Fibroblast of skin of scalp (primary cell): ENCODE measurements at regions not wholly inside any gene's neighbourhood (a gene's known extent, or its start where the extent isn't known, plus 50 kb on each side); places are given as distances from the start of the nearest gene placed in this dataset.
A peak's percentile ranks its signal among the peaks of the same experiment; 100 is the strongest.
"Not testable (repeated sequence)": the region's sequence is repeated elsewhere in the genome, so short reads cannot be mapped to it uniquely, and the experiment has no call there.

Experiments used
- DNase-seq: peaks from one replicate; pipeline ENCODE4 v3.0.0-alpha.2; 2013

- peak; percentile 58 for DNase-seq
Measured at GRCh38 chr9:110125763-110126351, 82.1 kb downstream of the C9orf152 start.

- DNase-seq = no peak
Measured at GRCh38 chr9:110126499-110126941, 81.4 kb downstream of the C9orf152 start.

GRCh38 chr9:110126986-110127864, 80.7 kb downstream of the C9orf152 start:
- peak; percentile 70 for DNase-seq

DNA sequence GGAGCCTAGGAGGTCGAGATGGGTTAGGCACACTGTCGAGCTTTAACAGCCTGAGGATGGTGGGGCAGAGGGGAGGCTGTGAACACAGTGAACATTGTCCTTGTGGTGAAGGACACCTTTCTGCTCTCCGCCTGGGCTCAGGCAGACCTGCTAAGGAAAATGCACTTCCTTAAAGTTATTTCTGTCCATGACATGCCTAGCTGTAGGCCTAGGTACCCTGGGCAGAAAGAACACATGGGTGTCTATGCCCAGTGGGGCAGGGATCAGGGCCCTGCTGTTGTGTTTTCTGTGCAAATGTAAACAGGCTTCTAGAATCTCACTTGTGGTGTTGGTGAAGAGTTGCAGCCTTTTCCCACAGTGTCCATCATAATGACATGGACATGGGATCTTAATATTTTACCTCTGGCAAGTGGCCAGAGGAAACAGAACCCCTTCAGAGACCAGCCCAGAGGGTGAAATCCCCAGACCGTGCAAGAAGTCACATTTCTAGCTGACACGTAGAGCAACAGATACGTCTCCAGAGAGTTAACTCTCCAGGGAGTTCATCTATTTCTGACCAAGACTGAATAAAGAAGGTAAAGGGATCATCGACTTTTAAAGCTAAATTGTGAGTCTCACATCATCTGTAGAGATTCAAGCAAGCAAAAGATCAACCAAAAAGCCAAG, 79.2 kb downstream of the C9orf152 start:
- DNase-seq = no peak

GRCh38 chr9:110129425-110129824, 78.5 kb downstream of the C9orf152 start:
- no peak for DNase-seq

GRCh38 chr9:110130211-110130610, 77.7 kb downstream of the C9orf152 start:
- no peak for DNase-seq

- DNase-seq = no peak
Measured at GRCh38 chr9:110130791-110131416, 77.1 kb downstream of the C9orf152 start.

- DNase-seq = no peak
Measured at GRCh38 chr9:110131499-110131898, 76.5 kb downstream of the C9orf152 start.

- not testable (repeated sequence) for DNase-seq
Measured at GRCh38 chr9:110132531-110132930, 75.4 kb downstream of the C9orf152 start.

DNA sequence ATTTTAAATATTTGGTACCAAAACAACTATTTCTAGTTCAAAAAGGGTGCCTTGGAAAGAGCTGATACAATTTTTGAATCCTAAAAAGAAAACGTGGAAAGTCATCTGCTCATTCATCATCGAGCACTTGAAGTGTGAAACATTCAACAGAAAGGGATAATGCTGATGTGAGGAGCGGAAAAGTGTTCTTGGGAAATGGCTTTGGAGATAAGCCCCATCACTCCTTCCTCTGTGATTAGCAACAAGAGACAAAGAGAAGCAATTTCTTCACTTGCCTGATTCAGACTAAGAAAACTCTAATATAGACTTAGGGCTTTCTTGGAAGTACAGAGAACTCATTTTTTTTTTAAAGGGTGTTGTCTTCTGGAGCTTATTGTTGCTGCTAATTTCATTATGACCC, 74.9 kb downstream of the C9orf152 start:
- no peak for DNase-seq

DNA sequence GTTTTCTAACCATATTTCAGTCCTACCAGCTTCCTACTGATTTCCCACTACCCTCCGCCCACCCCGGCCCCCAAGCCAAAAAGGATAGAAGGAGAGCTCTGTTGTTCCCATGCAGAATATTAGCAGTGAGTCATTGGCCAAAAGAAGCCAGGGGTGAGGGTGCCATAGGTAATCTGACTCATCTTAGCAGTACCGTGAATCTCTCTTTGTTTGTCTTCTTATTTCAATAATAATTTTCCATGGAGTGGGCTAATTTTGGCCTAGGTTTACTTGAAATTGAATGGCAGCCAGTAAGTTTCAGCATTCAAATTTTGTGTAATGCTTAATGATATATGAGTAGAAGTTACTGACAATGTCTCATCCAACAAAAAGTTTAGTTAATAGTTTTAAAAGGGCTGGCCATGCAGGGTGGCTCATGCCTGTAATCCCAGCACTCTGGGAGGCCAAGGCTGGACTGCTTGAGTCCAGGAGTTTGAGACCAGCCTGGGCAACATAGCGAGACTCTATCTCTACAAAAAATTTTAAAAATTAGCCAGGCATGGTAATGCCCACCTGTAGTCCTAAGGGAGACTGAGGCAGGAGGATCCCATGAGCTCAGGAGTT, 74.2 kb downstream of the C9orf152 start:
- DNase-seq = no peak

- peak; percentile 41 for DNase-seq
Measured at GRCh38 chr9:110135846-110136245, 72.1 kb downstream of the C9orf152 start.

GRCh38 chr9:110136802-110137201, 71.2 kb downstream of the C9orf152 start:
- no peak for DNase-seq

DNA sequence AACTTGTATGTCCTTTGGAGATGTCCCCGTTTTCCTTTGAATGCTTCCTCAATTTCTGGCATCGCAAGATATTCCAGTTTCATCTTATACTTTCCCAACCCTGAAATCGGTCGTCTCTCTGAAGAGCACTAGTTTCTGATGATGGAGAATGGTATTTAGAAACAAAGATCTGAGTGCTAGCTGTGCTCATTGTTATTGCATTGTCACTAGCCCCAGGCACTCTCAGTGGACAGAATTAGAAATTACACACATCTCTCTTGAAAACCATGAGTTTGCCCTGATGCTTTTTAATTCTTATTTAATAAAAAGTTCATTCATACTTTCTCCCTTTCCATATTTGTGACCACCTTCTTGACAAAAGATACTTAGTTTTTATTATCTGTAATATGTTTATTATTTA, 67.7 kb downstream of the C9orf152 start:
- DNase-seq = no peak

DNA sequence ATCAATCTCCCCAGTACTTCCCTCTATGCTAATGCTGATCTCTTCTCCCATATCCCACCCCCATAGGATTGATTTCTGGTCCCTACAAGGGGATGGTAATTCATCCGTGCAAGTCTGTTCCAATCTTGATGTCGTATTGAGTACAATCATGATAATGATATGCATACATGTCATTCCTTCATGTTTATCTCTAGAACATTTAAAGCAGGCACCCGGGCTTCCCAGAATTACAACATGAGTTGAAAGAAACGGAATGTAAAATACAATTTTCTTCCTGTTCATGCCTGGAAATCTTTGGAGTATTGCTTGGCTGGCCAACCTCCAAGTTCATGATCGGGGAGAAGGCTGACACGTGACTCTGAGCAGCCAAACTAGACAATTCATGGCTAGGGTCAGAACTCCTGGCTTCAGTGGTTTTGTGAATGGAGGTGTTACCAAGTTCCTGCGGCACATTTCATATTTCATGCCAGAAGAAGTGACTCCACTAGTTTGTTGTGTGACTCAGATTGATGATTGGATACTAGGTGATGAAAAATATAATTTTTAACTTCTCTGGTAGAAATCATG, 66.6 kb downstream of the C9orf152 start:
- peak; percentile 99 for DNase-seq

GRCh38 chr9:110142253-110142652, 65.7 kb downstream of the C9orf152 start:
- DNase-seq = no peak

GRCh38 chr9:110142868-110143481, 65.0 kb downstream of the C9orf152 start:
- peak; percentile 31 for DNase-seq

DNA sequence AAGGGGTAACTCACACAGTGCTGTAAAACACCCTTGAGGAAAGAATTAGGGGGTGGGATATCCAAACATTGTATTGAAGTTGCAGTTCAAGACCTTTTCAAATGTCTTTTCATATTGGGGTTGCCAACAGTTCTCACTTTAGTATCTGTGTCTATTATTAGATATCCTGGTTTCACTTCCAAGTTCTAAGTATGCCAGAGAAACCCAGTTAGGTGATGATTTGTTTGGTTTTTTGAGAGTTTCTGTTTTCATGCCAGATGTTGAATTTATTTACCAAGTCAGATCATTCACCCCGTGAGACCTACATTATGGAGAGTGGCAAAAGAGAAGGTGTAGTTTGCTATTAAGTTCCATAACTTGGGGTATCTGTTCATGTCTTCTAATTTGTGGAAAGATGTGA, 64.5 kb downstream of the C9orf152 start:
- DNase-seq = no peak

GRCh38 chr9:110143950-110144545, 63.9 kb downstream of the C9orf152 start:
- DNase-seq = no peak

GRCh38 chr9:110146373-110146772, 61.6 kb downstream of the C9orf152 start:
- DNase-seq = no peak

GRCh38 chr9:110148384-110148783, 59.6 kb downstream of the C9orf152 start:
- DNase-seq = peak; percentile 39
